T-helper 17 cell (primary cell): ENCODE measurements at regions not wholly inside any gene's neighbourhood (a gene's known extent, or its start where the extent isn't known, plus 50 kb on each side); places are given as distances from the start of the nearest gene placed in this dataset.

Experiments
- ATAC-seq: fragments of 150-1000 bp; cut with Tn5 transposase; 2 replicates; pipeline ENCODE4 v1.10.0; 2021; ENCODE audit warnings: mild to moderate bottlenecking, moderate library complexity
- DNase-seq, 3 donors: peaks; one replicate each; pipeline versions ENCODE4 v3.0.0 to v3.0.0-alpha.2; 2020 to 2021
- H3K9me3 ChIP-seq: one replicate; pipeline ENCODE4 v1.7.0; 2013; ENCODE audit warnings: low read length, mild to moderate bottlenecking; ENCODE audit not compliant: control insufficient read depth, poor library complexity, severe bottlenecking
- H3K27ac Mint-ChIP-seq: one replicate; pipeline ENCODE4 v1.8.0; 2022; ENCODE audit warnings: mild to moderate bottlenecking, moderate library complexity, mixed read lengths
- H3K27me3 Mint-ChIP-seq: one replicate; pipeline ENCODE4 v1.8.0; 2022; ENCODE audit warnings: mixed read lengths
- H3K36me3 Mint-ChIP-seq: one replicate; pipeline ENCODE4 v1.8.0; 2022; ENCODE audit warnings: low read depth, mixed read lengths
- H3K4me1 Mint-ChIP-seq: one replicate; pipeline ENCODE4 v1.8.0; 2022; ENCODE audit warnings: mild to moderate bottlenecking, mixed read lengths
- H3K4me3 Mint-ChIP-seq: one replicate; pipeline ENCODE4 v1.8.0; 2022; ENCODE audit warnings: mild to moderate bottlenecking, moderate library complexity, mixed read lengths

- H3K27ac Mint-ChIP-seq, result no peak overlapping the region
- no peaks in the 10 kb centered on the region for H3K9me3 ChIP-seq
- H3K4me3 Mint-ChIP-seq, result no peak overlapping the region
- H3K27me3 Mint-ChIP-seq, result no peaks in the 10 kb centered on the region
- H3K36me3 Mint-ChIP-seq, result no peaks in the 10 kb centered on the region
- no peaks in the 10 kb centered on the region for H3K4me1 Mint-ChIP-seq
- ATAC-seq, result no peak
- no peak for DNase-seq
Measured at GRCh38 chr1:191857600-191857999, 300.7 kb upstream of the RGS18 start.

GRCh38 chr1:191865479-191865878 lies 292.8 kb upstream of the RGS18 start:
- no peaks in the 10 kb centered on the region for H3K9me3 ChIP-seq
- Mint-ChIP-seq H3K4me3 (no peak overlapping the region), H3K4me1 (no peaks in the 10 kb centered on the region), H3K27me3 (no peaks in the 10 kb centered on the region), H3K27ac (no peak overlapping the region), H3K36me3 (no peaks in the 10 kb centered on the region)
- no peak for DNase-seq
- ATAC-seq, result no peak

- no peaks in the 10 kb centered on the region for H3K36me3 Mint-ChIP-seq
- DNase-seq (no peak), ATAC-seq (no peak)
- no peaks in the 10 kb centered on the region for H3K4me1 Mint-ChIP-seq
- no peak overlapping the region for H3K4me3 Mint-ChIP-seq
- no peak overlapping the region for H3K27ac Mint-ChIP-seq
- no peaks in the 10 kb centered on the region for H3K27me3 Mint-ChIP-seq
- no peaks in the 10 kb centered on the region for H3K9me3 ChIP-seq
Measured at GRCh38 chr1:191866155-191866554, 292.1 kb upstream of the RGS18 start.

GRCh38 chr1:191869790-191870312 lies 288.4 kb upstream of the RGS18 start:
- H3K36me3 Mint-ChIP-seq, result no peaks in the 10 kb centered on the region
- no peaks in the 10 kb centered on the region for H3K4me1 Mint-ChIP-seq
- no peaks in the 10 kb centered on the region for H3K27me3 Mint-ChIP-seq
- ATAC-seq, result no peak
- H3K27ac Mint-ChIP-seq, result no peak overlapping the region
- DNase-seq, result no peak
- H3K4me3 Mint-ChIP-seq, result no peak overlapping the region
- H3K9me3 ChIP-seq, result no peaks in the 10 kb centered on the region

- Mint-ChIP-seq H3K4me3 (no peak overlapping the region), H3K36me3 (no peaks in the 10 kb centered on the region), H3K27me3 (no peaks in the 10 kb centered on the region), H3K4me1 (no peaks in the 10 kb centered on the region), H3K27ac (no peak overlapping the region)
- no peak for DNase-seq
- ATAC-seq, result no peak
- no peaks in the 10 kb centered on the region for H3K9me3 ChIP-seq
Measured at GRCh38 chr1:191870490-191870889, 287.8 kb upstream of the RGS18 start.

- Mint-ChIP-seq H3K4me3 (no peak overlapping the region), H3K27ac (no peak overlapping the region), H3K36me3 (no peaks in the 10 kb centered on the region), H3K4me1 (no peaks in the 10 kb centered on the region), H3K27me3 (no peaks in the 10 kb centered on the region)
- no peaks in the 10 kb centered on the region for H3K9me3 ChIP-seq
- DNase-seq (no peak), ATAC-seq (no peak)
Measured at GRCh38 chr1:191875994-191876393, 282.3 kb upstream of the RGS18 start.

- no peaks in the 10 kb centered on the region for H3K4me1 Mint-ChIP-seq
- no peak overlapping the region for H3K27ac Mint-ChIP-seq
- no peak for DNase-seq
- no peak overlapping the region for H3K4me3 Mint-ChIP-seq
- no peaks in the 10 kb centered on the region for H3K36me3 Mint-ChIP-seq
- ATAC-seq, result no peak
- no peaks in the 10 kb centered on the region for H3K9me3 ChIP-seq
- no peaks in the 10 kb centered on the region for H3K27me3 Mint-ChIP-seq
Measured at GRCh38 chr1:191876631-191877030, 281.6 kb upstream of the RGS18 start.

GRCh38 chr1:191882870-191883269 lies 275.4 kb upstream of the RGS18 start:
- no peak for DNase-seq
- no peaks in the 10 kb centered on the region for H3K27me3 Mint-ChIP-seq
- no peaks in the 10 kb centered on the region for H3K9me3 ChIP-seq
- H3K4me1 Mint-ChIP-seq, result no peaks in the 10 kb centered on the region
- no peak for ATAC-seq
- no peak overlapping the region for H3K27ac Mint-ChIP-seq
- no peak overlapping the region for H3K4me3 Mint-ChIP-seq
- H3K36me3 Mint-ChIP-seq, result no peaks in the 10 kb centered on the region

GRCh38 chr1:191886977-191887376 lies 271.3 kb upstream of the RGS18 start:
- Mint-ChIP-seq H3K27ac (no peak overlapping the region), H3K4me1 (no peaks in the 10 kb centered on the region), H3K27me3 (no peaks in the 10 kb centered on the region), H3K36me3 (no peaks in the 10 kb centered on the region), H3K4me3 (no peak overlapping the region)
- no peaks in the 10 kb centered on the region for H3K9me3 ChIP-seq
- DNase-seq, result no peak
- ATAC-seq, result no peak

- no peaks in the 10 kb centered on the region for H3K9me3 ChIP-seq
- no peak overlapping the region for H3K27ac Mint-ChIP-seq
- H3K36me3 Mint-ChIP-seq, result no peaks in the 10 kb centered on the region
- no peak overlapping the region for H3K4me3 Mint-ChIP-seq
- no peaks in the 10 kb centered on the region for H3K4me1 Mint-ChIP-seq
- DNase-seq, result no peak
- no peaks in the 10 kb centered on the region for H3K27me3 Mint-ChIP-seq
- no peak for ATAC-seq
Measured at GRCh38 chr1:191888996-191889622, 269.2 kb upstream of the RGS18 start.

GRCh38 chr1:191889623-191890003 lies 268.6 kb upstream of the RGS18 start:
- Mint-ChIP-seq H3K27me3 (no peaks in the 10 kb centered on the region), H3K4me1 (no peaks in the 10 kb centered on the region), H3K27ac (no peak overlapping the region), H3K4me3 (no peak overlapping the region), H3K36me3 (no peaks in the 10 kb centered on the region)
- DNase-seq (no peak), ATAC-seq (no peak)
- H3K9me3 ChIP-seq, result no peaks in the 10 kb centered on the region

- ATAC-seq (no peak), DNase-seq (no peak)
- Mint-ChIP-seq H3K36me3 (no peaks in the 10 kb centered on the region), H3K27ac (no peak overlapping the region), H3K4me3 (no peak overlapping the region), H3K4me1 (no peaks in the 10 kb centered on the region), H3K27me3 (no peaks in the 10 kb centered on the region)
- H3K9me3 ChIP-seq, result no peaks in the 10 kb centered on the region
Measured at GRCh38 chr1:191890433-191891088, 267.7 kb upstream of the RGS18 start.

- Mint-ChIP-seq H3K27me3 (no peaks in the 10 kb centered on the region), H3K36me3 (no peaks in the 10 kb centered on the region), H3K27ac (no peak overlapping the region), H3K4me3 (no peak overlapping the region), H3K4me1 (no peaks in the 10 kb centered on the region)
- no peak for ATAC-seq
- H3K9me3 ChIP-seq, result no peaks in the 10 kb centered on the region
- DNase-seq, result no peak
Measured at GRCh38 chr1:191892716-191893115, 265.5 kb upstream of the RGS18 start.

GRCh38 chr1:191895049-191895448 lies 263.2 kb upstream of the RGS18 start:
- Mint-ChIP-seq H3K27me3 (no peaks in the 10 kb centered on the region), H3K36me3 (no peaks in the 10 kb centered on the region), H3K4me3 (no peak overlapping the region), H3K27ac (no peak overlapping the region), H3K4me1 (no peaks in the 10 kb centered on the region)
- H3K9me3 ChIP-seq, result no peaks in the 10 kb centered on the region
- ATAC-seq, result no peak
- no peak for DNase-seq
